H1 (cell line): ENCODE measurements at regions not wholly inside any gene's neighbourhood (a gene's known extent, or its start where the extent isn't known, plus 50 kb on each side); places are given as distances from the start of the nearest gene placed in this dataset.

ENCODE experiments used
- BCL11A ChIP-seq, 2 experiments: IDR thresholded peaks; one replicate each; pipeline ENCODE4 v1.6.1; 2011; ENCODE audit warnings: low read depth in 2 of 2, low read length in 2 of 2, mild to moderate bottlenecking in 2 of 2
- BRCA1 ChIP-seq: IDR thresholded peaks from 2 replicates; pipeline ENCODE4 v1.6.1; 2012; ENCODE audit warnings: low read depth, low read length, improper control_type of control experiment
- CHD7 ChIP-seq: fragments of 300-600 bp; sonication (generic); IDR thresholded peaks from 2 replicates; pipeline ENCODE4 v1.7.1; 2012; ENCODE audit warnings: low read length, moderate library complexity, mild to moderate bottlenecking, inconsistent platforms; ENCODE audit not compliant: insufficient replicate concordance
- CREB1 ChIP-seq: IDR thresholded peaks from 2 replicates; pipeline ENCODE4 v1.6.1; 2012; ENCODE audit warnings: inconsistent platforms
- EGR1 ChIP-seq: IDR thresholded peaks from 2 replicates; pipeline ENCODE4 v1.6.1; 2011; ENCODE audit warnings: low read depth, low read length, borderline replicate concordance
- KDM1A ChIP-seq: fragments of 200-600, 300-600 bp; sonication (generic); IDR thresholded peaks from 2 replicates; pipeline ENCODE4 v1.7.1; 2016; ENCODE audit warnings: mild to moderate bottlenecking, low read length, borderline replicate concordance
- POLR2AphosphoS5 ChIP-seq: IDR thresholded peaks from 2 replicates; pipeline ENCODE4 v1.6.1; 2011; ENCODE audit warnings: low read depth, low read length
- RAD21 ChIP-seq, 2 experiments: IDR thresholded peaks in 1 of 2; conservative IDR thresholded peaks in 1 of 2; 2 replicates each; pipeline ENCODE4 v1.6.1; 2011; ENCODE audit warnings: low read depth in 2 of 2, low read length in 2 of 2, improper control_type of control experiment in 1 of 2, inconsistent platforms in 1 of 2, mild to moderate bottlenecking in 1 of 2, moderate library complexity in 1 of 2
- RBBP5 ChIP-seq: IDR thresholded peaks from 2 replicates; pipeline ENCODE4 v1.7.1; 2012; ENCODE audit warnings: low read depth, mild to moderate bottlenecking, inconsistent platforms, low read length, moderate library complexity, borderline replicate concordance
- SIN3A ChIP-seq, 2 experiments: IDR thresholded peaks in 1 of 2; conservative IDR thresholded peaks in 1 of 2; 2 replicates each; pipeline ENCODE4 v1.6.1; 2011 to 2012; ENCODE audit warnings: low read length in 2 of 2, improper control_type of control experiment in 1 of 2, low read depth in 1 of 2, mild to moderate bottlenecking in 1 of 2

GRCh38 chr14:104349950-104350349, 211.6 kb downstream of the KIF26A start (continued):
- no peak for TF ChIP-seq CHD7
- no peak for TF ChIP-seq EGR1
- no peak for TF ChIP-seq POLR2AphosphoS5
- no peak for TF ChIP-seq KDM1A
- TF ChIP-seq CREB1: no peak
- no peak for TF ChIP-seq BCL11A (IDR thresholded peaks at IDR 0.05; ENCODE audit: low read depth in 2 of 2, low read length in 2 of 2)
- TF ChIP-seq RAD21 (IDR thresholded peaks at IDR 0.05 in 1 of 2, conservative IDR thresholded peaks at IDR 0.05 in 1 of 2; ENCODE audit: low read depth in 2 of 2, low read length in 2 of 2): no peak
- no peak for TF ChIP-seq BRCA1
- no peak for TF ChIP-seq SIN3A (conservative IDR thresholded peaks at IDR 0.05 in 1 of 2, IDR thresholded peaks at IDR 0.05 in 1 of 2; ENCODE audit: low read depth in 1 of 2, low read length in 2 of 2)
- no peak for TF ChIP-seq RBBP5
